ENCODE measurements at regions not wholly inside any gene's neighbourhood (a gene's known extent, or its start where the extent isn't known, plus 50 kb on each side); places are given as distances from the start of the nearest gene placed in this dataset.
"Not testable (repeated sequence)": the region's sequence is repeated elsewhere in the genome, so short reads cannot be mapped to it uniquely, and the experiment has no call there.

- DNase-seq = no peak
These were observed 471.0 kb upstream of the CDH7 start for GRCh38 chr18:65279668-65280305.

- DNase-seq = no peak
These were observed 471.7 kb upstream of the CDH7 start for GRCh38 chr18:65278939-65279667.

- DNase-seq = no peak
These were observed 481.4 kb upstream of the CDH7 start for GRCh38 chr18:65269375-65269774.

GRCh38 chr18:65265761-65266160 is 485.1 kb upstream of the CDH7 start:
- no peak for DNase-seq

- DNase-seq = no peak
These were observed 490.8 kb upstream of the CDH7 start for GRCh38 chr18:65260030-65260429.

- no peak for DNase-seq
These were observed 491.4 kb upstream of the CDH7 start for GRCh38 chr18:65259403-65259802.

GRCh38 chr18:65257149-65257548 is 493.7 kb upstream of the CDH7 start:
- DNase-seq = no peak

GRCh38 chr18:65255417-65255816 is 495.4 kb upstream of the CDH7 start:
- DNase-seq = no peak

- DNase-seq = no peak
These were observed 511.0 kb upstream of the CDH7 start for GRCh38 chr18:65239787-65240186.

GRCh38 chr18:65235966-65236624 is 514.7 kb upstream of the CDH7 start:
- DNase-seq = no peak

- DNase-seq = no peak
These were observed 520.5 kb upstream of the CDH7 start for GRCh38 chr18:65230311-65230710.

GRCh38 chr18:65227970-65228369 is 522.8 kb upstream of the CDH7 start:
- no peak for DNase-seq

- no peak for DNase-seq
These were observed 529.1 kb upstream of the CDH7 start for GRCh38 chr18:65221736-65222135.

- no peak for DNase-seq
These were observed 529.7 kb upstream of the CDH7 start for GRCh38 chr18:65221115-65221514.

GRCh38 chr18:65215865-65216466 is 534.8 kb upstream of the CDH7 start:
- no peak for DNase-seq

- no peak for DNase-seq
These were observed 536.4 kb upstream of the CDH7 start for GRCh38 chr18:65214456-65214855.

GRCh38 chr18:65206551-65207260 is 544.1 kb upstream of the CDH7 start:
- no peak for DNase-seq

- DNase-seq = no peak
These were observed 548.7 kb upstream of the CDH7 start for GRCh38 chr18:65202091-65202490.

GRCh38 chr18:65175681-65176080 is 575.1 kb upstream of the CDH7 start:
- DNase-seq = no peak

- not testable (repeated sequence) for DNase-seq
These were observed 588.7 kb upstream of the CDH7 start for GRCh38 chr18:65162086-65162485.

- no peak for DNase-seq
These were observed 604.3 kb upstream of the CDH7 start for GRCh38 chr18:65146482-65147021.

GRCh38 chr18:65145312-65145711 is 605.5 kb upstream of the CDH7 start:
- DNase-seq = no peak

GRCh38 chr18:65133610-65134009 is 617.2 kb upstream of the CDH7 start:
- DNase-seq = no peak

Data from AML-193 (cell line).